ENCODE measurements at regions not wholly inside any gene's neighbourhood (a gene's known extent, or its start where the extent isn't known, plus 50 kb on each side); places are given as distances from the start of the nearest gene placed in this dataset.
"Not testable (repeated sequence)": the region's sequence is repeated elsewhere in the genome, so short reads cannot be mapped to it uniquely, and the experiment has no call there.

- TF ChIP-seq CTCF (IDR thresholded peaks at IDR 0.05; ENCODE audit: unreplicated experiment) = no peak
- H3K27me3 Mint-ChIP-seq (ENCODE audit: low read depth) = no peaks in the 10 kb centered on the region
These were observed 126.4 kb downstream of the DUSP6 start for GRCh38 chr12:89225808-89226411.

GRCh38 chr12:89225401-89225800, 126.9 kb downstream of the DUSP6 start:
- no peak for TF ChIP-seq CTCF (IDR thresholded peaks at IDR 0.05; ENCODE audit: unreplicated experiment)
- H3K4me1 Mint-ChIP-seq = peaks cover 29% of the 10 kb centered on the region
- peaks cover 2% of the 10 kb centered on the region for H3K36me3 Mint-ChIP-seq
- H3K9me3 Mint-ChIP-seq = peaks cover 15% of the 10 kb centered on the region
- no peak overlapping the region for H3K4me3 Mint-ChIP-seq
- peak overlapping the region; percentile 69 for H3K27ac Mint-ChIP-seq
- no peak for DNase-seq (ENCODE audit: low spot score in 2 of 2, unreplicated experiment in 2 of 2)
- H3K27me3 Mint-ChIP-seq (ENCODE audit: low read depth) = no peaks in the 10 kb centered on the region

More at GRCh38 chr12:89225808-89226411, 126.4 kb downstream of the DUSP6 start:
- H3K4me3 Mint-ChIP-seq = no peak overlapping the region
- peaks cover 2% of the 10 kb centered on the region for H3K36me3 Mint-ChIP-seq
- H3K9me3 Mint-ChIP-seq = peaks cover 10% of the 10 kb centered on the region
- DNase-seq (ENCODE audit: low spot score in 2 of 2, unreplicated experiment in 2 of 2) = no peak
- peaks cover 32% of the 10 kb centered on the region for H3K4me1 Mint-ChIP-seq
- H3K27ac Mint-ChIP-seq = peak overlapping the region; percentile 69

- Mint-ChIP-seq H3K4me1 (peaks cover 41% of the 10 kb centered on the region), H3K9me3 (peaks cover 20% of the 10 kb centered on the region)
- not testable (repeated sequence) for H3K27me3 Mint-ChIP-seq (ENCODE audit: low read depth); DNase-seq (ENCODE audit: low spot score in 2 of 2, unreplicated experiment in 2 of 2); H3K4me3 Mint-ChIP-seq; H3K36me3 Mint-ChIP-seq; H3K27ac Mint-ChIP-seq
These were observed 129.7 kb downstream of the DUSP6 start for GRCh38 chr12:89222580-89222979.

- no peak for DNase-seq (ENCODE audit: low spot score in 2 of 2, unreplicated experiment in 2 of 2)
- H3K9me3 Mint-ChIP-seq = peaks cover 17% of the 10 kb centered on the region
These were observed 134.8 kb downstream of the DUSP6 start for GRCh38 chr12:89217472-89217871.

GRCh38 chr12:89216211-89216952, 135.9 kb downstream of the DUSP6 start:
- Mint-ChIP-seq H3K27ac (no peak overlapping the region), H3K36me3 (no peaks in the 10 kb centered on the region), H3K27me3 (ENCODE audit: low read depth) (no peaks in the 10 kb centered on the region), H3K4me3 (no peak overlapping the region), H3K9me3 (peaks cover 14% of the 10 kb centered on the region), H3K4me1 (peaks cover 27% of the 10 kb centered on the region)
- DNase-seq (ENCODE audit: low spot score in 2 of 2, unreplicated experiment in 2 of 2) = no peak
- no peak for TF ChIP-seq CTCF (IDR thresholded peaks at IDR 0.05; ENCODE audit: unreplicated experiment)

More at GRCh38 chr12:89217472-89217871, 134.8 kb downstream of the DUSP6 start:
- no peaks in the 10 kb centered on the region for H3K36me3 Mint-ChIP-seq
- no peak overlapping the region for H3K27ac Mint-ChIP-seq
- H3K4me3 Mint-ChIP-seq = no peak overlapping the region
- TF ChIP-seq CTCF (IDR thresholded peaks at IDR 0.05; ENCODE audit: unreplicated experiment) = no peak
- H3K27me3 Mint-ChIP-seq (ENCODE audit: low read depth) = no peaks in the 10 kb centered on the region
- H3K4me1 Mint-ChIP-seq = peaks cover 27% of the 10 kb centered on the region

GRCh38 chr12:89215196-89215595, 137.1 kb downstream of the DUSP6 start:
- Mint-ChIP-seq H3K4me1 (peaks cover 27% of the 10 kb centered on the region), H3K36me3 (no peaks in the 10 kb centered on the region), H3K27ac (no peak overlapping the region), H3K4me3 (no peak overlapping the region), H3K9me3 (peaks cover 5% of the 10 kb centered on the region), H3K27me3 (ENCODE audit: low read depth) (no peaks in the 10 kb centered on the region)
- TF ChIP-seq CTCF (IDR thresholded peaks at IDR 0.05; ENCODE audit: unreplicated experiment) = no peak
- no peak for DNase-seq (ENCODE audit: low spot score in 2 of 2, unreplicated experiment in 2 of 2)
